HCT116 (cell line): ENCODE measurements at regions not wholly inside any gene's neighbourhood (a gene's known extent, or its start where the extent isn't known, plus 50 kb on each side); places are given as distances from the start of the nearest gene placed in this dataset.

Experiments used
- CTCF ChIP-seq, 3 experiments: fragments of 200-600 bp in 1 of 3; sonication (generic) in 1 of 3; IDR thresholded peaks in 2 of 3; conservative IDR thresholded peaks in 1 of 3; 2 replicates each; pipeline ENCODE4 v1.5.1; 2012 to 2017; ENCODE audit warnings: low read depth in 2 of 3, low read length in 2 of 3, antibody characterized with exemption in 1 of 3, borderline replicate concordance in 1 of 3, control low read depth in 1 of 3, mild to moderate bottlenecking in 1 of 3, mixed read lengths in 1 of 3, mixed run types in 1 of 3, moderate library complexity in 1 of 3; ENCODE audit not compliant: insufficient read depth in 1 of 3
- MAX ChIP-seq: IDR thresholded peaks from 2 replicates; pipeline ENCODE4 v1.6.1; 2012
- POLR2A ChIP-seq: IDR thresholded peaks from 2 replicates; pipeline ENCODE4 v1.7.0; 2011; ENCODE audit warnings: borderline replicate concordance; ENCODE audit not compliant: insufficient read depth, insufficient read length; ENCODE audit errors: extremely low read depth
- POLR2AphosphoS5 ChIP-seq: IDR thresholded peaks from 2 replicates; pipeline ENCODE4 v1.6.1; 2011; ENCODE audit warnings: mild to moderate bottlenecking, low read depth, low read length, moderate library complexity
- RAD21 ChIP-seq: IDR thresholded peaks from 2 replicates; pipeline ENCODE4 v1.6.1; 2012; ENCODE audit warnings: low read depth, mild to moderate bottlenecking
- YY1 ChIP-seq: IDR thresholded peaks from 2 replicates; pipeline ENCODE4 v1.6.1; 2011; ENCODE audit warnings: low read length, low read depth, moderate library complexity, mild to moderate bottlenecking; ENCODE audit not compliant: insufficient replicate concordance; ENCODE audit errors: extremely low read depth

- TF ChIP-seq RAD21 (no peak), CTCF (IDR thresholded peaks at IDR 0.05 in 2 of 3, conservative IDR thresholded peaks at IDR 0.05 in 1 of 3; ENCODE audit: borderline replicate concordance in 1 of 3, insufficient read depth in 1 of 3, low read depth in 2 of 3, low read length in 2 of 3) (no peak), YY1 (no peak), POLR2AphosphoS5 (no peak), POLR2A (no peak), MAX (no peak)
These were observed 85.7 kb upstream of the AK4 start for GRCh38 chr1:65062339-65062738.
